ENCODE measurements at regions not wholly inside any gene's neighbourhood (a gene's known extent, or its start where the extent isn't known, plus 50 kb on each side); places are given as distances from the start of the nearest gene placed in this dataset.

GRCh38 chr6:30005482-30005881 lies 55.6 kb upstream of the POLR1H start:
- Histone ChIP-seq H3K4me1 (ENCODE audit: control insufficient read depth, insufficient read depth, low read length) (no peaks in the 10 kb centered on the region), H3K9ac (ENCODE audit: extremely low read depth, low read length, poor library complexity, severe bottlenecking) (no peak overlapping the region), H3K36me3 (ENCODE audit: control insufficient read depth, insufficient read depth, low read length) (no peaks in the 10 kb centered on the region), H3K9me3 (ENCODE audit: control insufficient read depth, low read length) (no peaks in the 10 kb centered on the region), H3K4me3 (ENCODE audit: low read length) (no peak overlapping the region), H3K27ac (ENCODE audit: low read depth, low read length) (no peak overlapping the region), H3K27me3 (ENCODE audit: control insufficient read depth, insufficient read depth, low read length, poor library complexity, severe bottlenecking) (peaks cover 79% of the 10 kb centered on the region)
- H3K9me3 Mint-ChIP-seq: no peaks in the 10 kb centered on the region
- peaks cover 84% of the 10 kb centered on the region for H3K27me3 Mint-ChIP-seq (ENCODE audit: insufficient read depth)
- no peak overlapping the region for H3K4me3 Mint-ChIP-seq
- H3K27ac Mint-ChIP-seq: no peak overlapping the region
- DNase-seq: no peak
- peaks cover 7% of the 10 kb centered on the region for H3K36me3 Mint-ChIP-seq (ENCODE audit: low read depth)
- WGBS, 2 experiments (ENCODE audit: insufficient coverage in 1 of 2, insufficient read length in 1 of 2): 92 to 97% methylated on average over 3 of the region's 3 CpGs
- H3K4me1 Mint-ChIP-seq: no peaks in the 10 kb centered on the region
- TF ChIP-seq CTCF (conservative IDR thresholded peaks at IDR 0.05): no peak

- Mint-ChIP-seq H3K27me3 (ENCODE audit: insufficient read depth) (peaks cover 90% of the 10 kb centered on the region), H3K9me3 (no peaks in the 10 kb centered on the region), H3K36me3 (ENCODE audit: low read depth) (peaks cover 7% of the 10 kb centered on the region), H3K4me3 (peak overlapping the region; percentile 47), H3K4me1 (no peaks in the 10 kb centered on the region), H3K27ac (no peak overlapping the region)
- no peaks in the 10 kb centered on the region for H3K4me1 ChIP-seq (ENCODE audit: control insufficient read depth, insufficient read depth, low read length)
- H3K27ac ChIP-seq (ENCODE audit: low read depth, low read length): no peak overlapping the region
- H3K9ac ChIP-seq (ENCODE audit: extremely low read depth, low read length, poor library complexity, severe bottlenecking): no peak overlapping the region
- DNase-seq: peak; percentile 60
- peaks cover 80% of the 10 kb centered on the region for H3K27me3 ChIP-seq (ENCODE audit: control insufficient read depth, insufficient read depth, low read length, poor library complexity, severe bottlenecking)
- H3K9me3 ChIP-seq (ENCODE audit: control insufficient read depth, low read length): no peaks in the 10 kb centered on the region
- H3K4me3 ChIP-seq (ENCODE audit: low read length): peak overlapping the region; percentile 45
- 9% methylated on average over 28 to 74 of the region's 74 CpGs for WGBS, 2 experiments (ENCODE audit: insufficient coverage in 1 of 2, insufficient read length in 1 of 2)
- no peak for TF ChIP-seq CTCF (conservative IDR thresholded peaks at IDR 0.05)
- no peaks in the 10 kb centered on the region for H3K36me3 ChIP-seq (ENCODE audit: control insufficient read depth, insufficient read depth, low read length)
These were observed 54.6 kb upstream of the POLR1H start for GRCh38 chr6:30006170-30007131.

GRCh38 chr6:30007132-30007764 lies 53.8 kb upstream of the POLR1H start:
- H3K36me3 Mint-ChIP-seq (ENCODE audit: low read depth): peaks cover 7% of the 10 kb centered on the region
- WGBS, 2 experiments (ENCODE audit: insufficient coverage in 1 of 2, insufficient read length in 1 of 2): 2 to 7% methylated on average over 17 to 42 of the region's 42 CpGs
- Histone ChIP-seq H3K36me3 (ENCODE audit: control insufficient read depth, insufficient read depth, low read length) (no peaks in the 10 kb centered on the region), H3K27me3 (ENCODE audit: control insufficient read depth, insufficient read depth, low read length, poor library complexity, severe bottlenecking) (peaks cover 80% of the 10 kb centered on the region), H3K27ac (ENCODE audit: low read depth, low read length) (no peak overlapping the region), H3K4me1 (ENCODE audit: control insufficient read depth, insufficient read depth, low read length) (no peaks in the 10 kb centered on the region), H3K9me3 (ENCODE audit: control insufficient read depth, low read length) (no peaks in the 10 kb centered on the region), H3K4me3 (ENCODE audit: low read length) (peak overlapping the region; percentile 45), H3K9ac (ENCODE audit: extremely low read depth, low read length, poor library complexity, severe bottlenecking) (no peak overlapping the region)
- H3K9me3 Mint-ChIP-seq: no peaks in the 10 kb centered on the region
- H3K27me3 Mint-ChIP-seq (ENCODE audit: insufficient read depth): peaks cover 86% of the 10 kb centered on the region
- TF ChIP-seq CTCF (conservative IDR thresholded peaks at IDR 0.05): no peak
- H3K4me3 Mint-ChIP-seq: peak overlapping the region; percentile 47
- no peak overlapping the region for H3K27ac Mint-ChIP-seq
- no peaks in the 10 kb centered on the region for H3K4me1 Mint-ChIP-seq
- DNase-seq: peak; percentile 91

Measured in endodermal cell (in vitro differentiated cells).